HEK293 (cell line): ENCODE measurements at regions not wholly inside any gene's neighbourhood (a gene's known extent, or its start where the extent isn't known, plus 50 kb on each side); places are given as distances from the start of the nearest gene placed in this dataset.

Experiments
- CTCF ChIA-PET: fragments of 350-600 bp; formaldehyde crosslinking; extraction: SDS; loops from one replicate; lab custom pipeline; 2021; ENCODE audit warnings: antibody characterized with exemption; lab: Yijun Ruan, JAX
- POLR2A ChIA-PET: fragments of 300-600 bp; formaldehyde crosslinking; extraction: SDS; loops from one replicate; lab custom pipeline; 2020; ENCODE audit warnings: antibody characterized with exemption, inconsistent platforms; lab: Yijun Ruan, JAX
- H3K27ac ChIP-seq: fragments of 200-500 bp; sonication (Bioruptor generic); 2 replicates; pipeline ENCODE4 v1.5.1; 2014; ENCODE audit warnings: low read depth, low read length, control low read depth, inconsistent platforms; ENCODE audit errors: extremely low read depth
- H3K36me3 ChIP-seq, 2 experiments: fragments of 200-500 bp in 1 of 2; sonication (Bioruptor generic) in 1 of 2; 1 replicate in 1 of 2; 2 replicates in 1 of 2; pipeline ENCODE4 v1.5.1; 2014 to 2017; ENCODE audit warnings: inconsistent platforms in 2 of 2, low read length in 2 of 2; ENCODE audit not compliant: control insufficient read depth in 2 of 2, insufficient read depth in 1 of 2
- H3K4me1 ChIP-seq: fragments of 200-500 bp; sonication (Bioruptor generic); 2 replicates; pipeline ENCODE4 v1.5.1; 2014; ENCODE audit warnings: mild to moderate bottlenecking, low read length, inconsistent platforms; ENCODE audit not compliant: control insufficient read depth, insufficient read depth
- H3K4me3 ChIP-seq: 2 replicates; pipeline ENCODE4 v1.5.1; 2011; ENCODE audit warnings: low read depth, mild to moderate bottlenecking, control low read depth, low read length, moderate library complexity
- H3K9me3 ChIP-seq: fragments of 200-500 bp; sonication (Bioruptor generic); 2 replicates; pipeline ENCODE4 v1.5.1; 2014; ENCODE audit warnings: low read depth, low read length, inconsistent platforms; ENCODE audit not compliant: control insufficient read depth, insufficient read depth
- KLF1 ChIP-seq: fragments of 450-650 bp; formaldehyde crosslinking; IDR thresholded peaks from 2 replicates; pipeline ENCODE4 v1.5.1; 2016; ENCODE audit warnings: missing biosample characterization, missing genetic modification characterization
- OVOL3 ChIP-seq: fragments of 450-650 bp; formaldehyde crosslinking; IDR thresholded peaks from 2 replicates; pipeline ENCODE4 v1.5.1; 2016; ENCODE audit warnings: missing biosample characterization, missing genetic modification characterization
- ZBTB17 ChIP-seq: fragments of 450-650 bp; formaldehyde crosslinking; IDR thresholded peaks from 2 replicates; pipeline ENCODE4 v1.5.1; 2016; ENCODE audit warnings: missing biosample characterization, missing genetic modification characterization
- ZFHX2 ChIP-seq: fragments of 450-650 bp; formaldehyde crosslinking; conservative IDR thresholded peaks from 2 replicates; pipeline ENCODE4 v1.5.1; 2016; ENCODE audit warnings: missing biosample characterization, missing genetic modification characterization
- ZFP69B ChIP-seq: fragments of 450-650 bp; formaldehyde crosslinking; IDR thresholded peaks from 2 replicates; pipeline ENCODE4 v1.5.1; 2016; ENCODE audit warnings: missing biosample characterization, missing genetic modification characterization
- ZNF169 ChIP-seq: fragments of 450-650 bp; formaldehyde crosslinking; IDR thresholded peaks from 2 replicates; pipeline ENCODE4 v1.5.1; 2016; ENCODE audit warnings: missing biosample characterization, missing genetic modification characterization
- ZNF2 ChIP-seq: fragments of 450-650 bp; formaldehyde crosslinking; IDR thresholded peaks from 2 replicates; pipeline ENCODE4 v1.5.1; 2016; ENCODE audit warnings: missing biosample characterization, missing genetic modification characterization
- ZNF202 ChIP-seq: fragments of 450-650 bp; formaldehyde crosslinking; IDR thresholded peaks from 2 replicates; pipeline ENCODE4 v1.5.1; 2016; ENCODE audit warnings: missing biosample characterization, missing genetic modification characterization, borderline replicate concordance
- ZNF302 ChIP-seq: fragments of 450-650 bp; formaldehyde crosslinking; IDR thresholded peaks from 2 replicates; pipeline ENCODE4 v1.5.1; 2016; ENCODE audit warnings: missing biosample characterization, missing genetic modification characterization, low read depth
- ZNF324 ChIP-seq: fragments of 450-650 bp; formaldehyde crosslinking; IDR thresholded peaks from 2 replicates; pipeline ENCODE4 v1.5.1; 2016; ENCODE audit warnings: missing biosample characterization, missing genetic modification characterization
- ZNF398 ChIP-seq: fragments of 450-650 bp; formaldehyde crosslinking; IDR thresholded peaks from 2 replicates; pipeline ENCODE4 v1.5.1; 2017; ENCODE audit warnings: missing biosample characterization, missing genetic modification characterization
- ZNF510 ChIP-seq: fragments of 450-650 bp; formaldehyde crosslinking; IDR thresholded peaks from 2 replicates; pipeline ENCODE4 v1.5.1; 2018; ENCODE audit warnings: mild to moderate bottlenecking, missing genetic modification characterization, missing biosample characterization; ENCODE audit not compliant: insufficient replicate concordance
- ZNF561 ChIP-seq: fragments of 450-650 bp; IDR thresholded peaks from 2 replicates; pipeline ENCODE4 v1.5.1; 2018; ENCODE audit warnings: missing biosample characterization, missing genetic modification characterization, borderline replicate concordance
- ZNF596 ChIP-seq: fragments of 450-650 bp; IDR thresholded peaks from 2 replicates; pipeline ENCODE4 v1.5.0; 2018; ENCODE audit warnings: missing biosample characterization, mild to moderate bottlenecking, missing genetic modification characterization, moderate library complexity
- ZNF600 ChIP-seq: fragments of 450-650 bp; formaldehyde crosslinking; IDR thresholded peaks from 2 replicates; pipeline ENCODE4 v1.5.1; 2016; ENCODE audit warnings: missing biosample characterization, missing genetic modification characterization
- ZNF610 ChIP-seq: fragments of 450-650 bp; formaldehyde crosslinking; IDR thresholded peaks from 2 replicates; pipeline ENCODE4 v1.5.1; 2016; ENCODE audit warnings: missing biosample characterization, missing genetic modification characterization, borderline replicate concordance
- ZNF623 ChIP-seq: fragments of 450-650 bp; formaldehyde crosslinking; IDR thresholded peaks from 2 replicates; pipeline ENCODE4 v1.5.1; 2016; ENCODE audit warnings: missing biosample characterization, missing genetic modification characterization
- ZNF658 ChIP-seq: fragments of 450-650 bp; formaldehyde crosslinking; IDR thresholded peaks from 2 replicates; pipeline ENCODE4; 2016; ENCODE audit warnings: missing biosample characterization, missing genetic modification characterization
- ZNF791 ChIP-seq: fragments of 450-650 bp; formaldehyde crosslinking; IDR thresholded peaks from 2 replicates; pipeline ENCODE4 v1.5.1; 2016; ENCODE audit warnings: missing biosample characterization, missing genetic modification characterization
- ZSCAN30 ChIP-seq: fragments of 450-650 bp; IDR thresholded peaks from 2 replicates; pipeline ENCODE4 v1.5.1; 2018; ENCODE audit warnings: missing biosample characterization, mild to moderate bottlenecking, missing genetic modification characterization, moderate library complexity
- ZSCAN5A ChIP-seq: fragments of 450-650 bp; formaldehyde crosslinking; IDR thresholded peaks from 2 replicates; pipeline ENCODE4 v1.5.1; 2016; ENCODE audit warnings: missing biosample characterization, missing genetic modification characterization
- TF ChIP-seq, protein P1 (sequence below): fragments of 450-650 bp; formaldehyde crosslinking; IDR thresholded peaks from 2 replicates; pipeline ENCODE4 v1.5.1; 2016; ENCODE audit warnings: missing biosample characterization, missing genetic modification characterization, low read depth
- TF ChIP-seq, protein P2 (sequence below): fragments of 450-650 bp; formaldehyde crosslinking; IDR thresholded peaks from 2 replicates; pipeline ENCODE4 v1.5.1; 2017; ENCODE audit warnings: missing biosample characterization, missing genetic modification characterization

GRCh38 chr5:124880903-124881697 is 134.7 kb upstream of the ZNF608 start:
- TF ChIP-seq ZNF398 (tag by site-specific recombination) (no peak), ZNF600 (tag by site-specific recombination) (0 out of 2 replicates have a peak, but pooled peaks have one; percentile 13), ZNF623 (tag by site-specific recombination) (no peak), ZNF169 (tag by site-specific recombination) (no peak)
- H3K9me3 ChIP-seq, result no peaks in the 10 kb centered on the region
- H3K36me3 ChIP-seq, result no peaks in the 10 kb centered on the region
- CTCF ChIA-PET, result interaction anchor here (0.6 to 0.7 kb wide), 4 partner anchors 253 to 1469 kb away, joined by 3 to 5 read pairs (median 3); no protein-coding TSS in a partner anchor
- POLR2A ChIA-PET, result interaction anchor here (0.7 kb wide), 1 partner anchor 138 kb away, joined by 3 read pairs; no protein-coding TSS in a partner anchor
- H3K4me3 ChIP-seq, result no peak overlapping the region
- H3K4me1 ChIP-seq, result no peaks in the 10 kb centered on the region
- H3K27ac ChIP-seq, result no peak overlapping the region

DNA sequence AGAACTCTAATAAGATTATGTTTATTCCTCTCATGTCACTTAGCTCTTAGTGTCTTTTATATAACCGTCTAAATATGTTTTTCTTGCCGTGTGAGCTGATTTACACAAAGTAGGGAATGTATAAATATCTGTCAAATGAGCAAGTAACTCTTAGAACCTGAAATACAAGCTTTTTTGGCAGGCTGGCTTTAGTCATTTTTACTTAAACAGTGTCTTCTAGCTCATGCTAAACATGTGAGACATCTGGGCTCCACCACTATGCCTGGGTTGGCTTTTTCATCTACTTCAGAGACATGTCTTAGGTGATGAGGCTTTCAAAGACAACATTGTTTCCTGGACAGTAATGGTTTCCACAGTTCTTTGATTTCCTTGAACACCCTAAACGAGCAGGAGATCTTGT is 137.2 kb upstream of the ZNF608 start:
- no peak overlapping the region for H3K27ac ChIP-seq
- H3K9me3 ChIP-seq, result no peaks in the 10 kb centered on the region
- peaks cover 20% of the 10 kb centered on the region for H3K4me1 ChIP-seq
- no peaks in the 10 kb centered on the region for H3K36me3 ChIP-seq
- POLR2A ChIA-PET, result no interaction called here
- CTCF ChIA-PET, result no interaction called here
- no peak for TF ChIP-seq ZNF791 (tag by site-specific recombination)
- TF ChIP-seq KLF1 (tag by site-specific recombination), result no peak
- peak; percentile 43 for TF ChIP-seq ZBTB17
- no peak for TF ChIP-seq ZFP69B (tag by site-specific recombination)
- no peak for TF ChIP-seq ZNF561 (tag by site-specific recombination)
- TF ChIP-seq, all 188 proteins: peak for 1
- H3K4me3 ChIP-seq, result no peak overlapping the region

- Histone ChIP-seq H3K27ac (no peak overlapping the region), H3K4me1 (peaks cover 24% of the 10 kb centered on the region), H3K4me3 (no peak overlapping the region), H3K36me3 (no peaks in the 10 kb centered on the region), H3K9me3 (no peaks in the 10 kb centered on the region)
- POLR2A ChIA-PET, result no interaction called here
- CTCF ChIA-PET, result no interaction called here
- no peak for TF ChIP-seq ZNF302 (tag by site-specific recombination)
- TF ChIP-seq ZNF2 (tag by site-specific recombination), result no peak
- no peak for TF ChIP-seq ZSCAN5A (tag by site-specific recombination)
- TF ChIP-seq ZNF510 (tag by site-specific recombination), result no peak
- TF ChIP-seq ZSCAN30 (tag by site-specific recombination), result no peak
- no peak for TF ChIP-seq OVOL3 (tag by site-specific recombination)
- TF ChIP-seq ZNF324 (tag by site-specific recombination), result no peak
- no peak for TF ChIP-seq ZNF202
- TF ChIP-seq, protein P1, sequence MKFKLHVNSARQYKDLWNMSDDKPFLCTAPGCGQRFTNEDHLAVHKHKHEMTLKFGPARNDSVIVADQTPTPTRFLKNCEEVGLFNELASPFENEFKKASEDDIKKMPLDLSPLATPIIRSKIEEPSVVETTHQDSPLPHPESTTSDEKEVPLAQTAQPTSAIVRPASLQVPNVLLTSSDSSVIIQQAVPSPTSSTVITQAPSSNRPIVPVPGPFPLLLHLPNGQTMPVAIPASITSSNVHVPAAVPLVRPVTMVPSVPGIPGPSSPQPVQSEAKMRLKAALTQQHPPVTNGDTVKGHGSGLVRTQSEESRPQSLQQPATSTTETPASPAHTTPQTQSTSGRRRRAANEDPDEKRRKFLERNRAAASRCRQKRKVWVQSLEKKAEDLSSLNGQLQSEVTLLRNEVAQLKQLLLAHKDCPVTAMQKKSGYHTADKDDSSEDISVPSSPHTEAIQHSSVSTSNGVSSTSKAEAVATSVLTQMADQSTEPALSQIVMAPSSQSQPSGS, result no peak
- no peak for TF ChIP-seq ZNF596 (tag by site-specific recombination)
- no peak for TF ChIP-seq ZFHX2 (tag by site-specific recombination)
- TF ChIP-seq, protein P2, sequence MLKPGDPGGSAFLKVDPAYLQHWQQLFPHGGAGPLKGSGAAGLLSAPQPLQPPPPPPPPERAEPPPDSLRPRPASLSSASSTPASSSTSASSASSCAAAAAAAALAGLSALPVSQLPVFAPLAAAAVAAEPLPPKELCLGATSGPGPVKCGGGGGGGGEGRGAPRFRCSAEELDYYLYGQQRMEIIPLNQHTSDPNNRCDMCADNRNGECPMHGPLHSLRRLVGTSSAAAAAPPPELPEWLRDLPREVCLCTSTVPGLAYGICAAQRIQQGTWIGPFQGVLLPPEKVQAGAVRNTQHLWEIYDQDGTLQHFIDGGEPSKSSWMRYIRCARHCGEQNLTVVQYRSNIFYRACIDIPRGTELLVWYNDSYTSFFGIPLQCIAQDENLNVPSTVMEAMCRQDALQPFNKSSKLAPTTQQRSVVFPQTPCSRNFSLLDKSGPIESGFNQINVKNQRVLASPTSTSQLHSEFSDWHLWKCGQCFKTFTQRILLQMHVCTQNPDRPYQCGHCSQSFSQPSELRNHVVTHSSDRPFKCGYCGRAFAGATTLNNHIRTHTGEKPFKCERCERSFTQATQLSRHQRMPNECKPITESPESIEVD, result no peak
- no peak for TF ChIP-seq ZNF658 (tag by site-specific recombination)
- TF ChIP-seq ZNF610 (tag by site-specific recombination), result no peak
These were observed 137.7 kb upstream of the ZNF608 start for GRCh38 chr5:124884114-124884513.
